H9 (cell line): ENCODE measurements at regions not wholly inside any gene's neighbourhood (a gene's known extent, or its start where the extent isn't known, plus 50 kb on each side); places are given as distances from the start of the nearest gene placed in this dataset.

Source experiments
- DNase-seq: peaks from one replicate; pipeline ENCODE4 v3.0.0-alpha.2; 2017
- H2AFZ ChIP-seq: one replicate; pipeline ENCODE4 v1.6.1; 2013; ENCODE audit warnings: mild to moderate bottlenecking, low read length, control low read depth, moderate library complexity
- H2AK5ac ChIP-seq: 2 replicates; pipeline ENCODE4 v1.6.1; 2013; ENCODE audit warnings: low read length, control low read depth, mixed read lengths; ENCODE audit not compliant: insufficient read length
- H2BK120ac ChIP-seq: one replicate; pipeline ENCODE4 v1.6.1; 2013; ENCODE audit warnings: low read depth, mild to moderate bottlenecking, low read length, control low read depth, inconsistent platforms; ENCODE audit not compliant: poor library complexity, severe bottlenecking
- H2BK12ac ChIP-seq: 2 replicates; pipeline ENCODE4 v1.6.1; 2013; ENCODE audit warnings: low read length, control low read depth, mixed read lengths, low read depth; ENCODE audit not compliant: insufficient read length
- H2BK15ac ChIP-seq: 2 replicates; pipeline ENCODE4 v1.6.1; 2013; ENCODE audit warnings: low read depth, low read length, control low read depth
- H2BK20ac ChIP-seq: one replicate; pipeline ENCODE4 v1.6.1; 2013; ENCODE audit warnings: low read depth, mild to moderate bottlenecking, low read length, control low read depth, inconsistent platforms; ENCODE audit not compliant: poor library complexity, severe bottlenecking
- H2BK5ac ChIP-seq: 2 replicates; pipeline ENCODE4 v1.6.1; 2013; ENCODE audit warnings: low read length, control low read depth, mixed read lengths; ENCODE audit not compliant: insufficient read length
- H3K14ac ChIP-seq: 2 replicates; pipeline ENCODE4 v1.6.1; 2013; ENCODE audit warnings: low read length, control low read depth; ENCODE audit not compliant: insufficient read depth
- H3K18ac ChIP-seq: 2 replicates; pipeline ENCODE4 v1.6.1; 2013; ENCODE audit warnings: low read depth, mild to moderate bottlenecking, mixed read lengths, low read length, control low read depth; ENCODE audit not compliant: insufficient read length
- H3K23ac ChIP-seq: 2 replicates; pipeline ENCODE4 v1.6.1; 2013; ENCODE audit warnings: low read length, control low read depth, mixed read lengths, low read depth; ENCODE audit not compliant: insufficient read length
- H3K23me2 ChIP-seq: 2 replicates; pipeline ENCODE4 v1.6.1; 2013; ENCODE audit warnings: low read depth, mild to moderate bottlenecking, mixed read lengths, low read length, control low read depth; ENCODE audit not compliant: insufficient read length, poor library complexity, severe bottlenecking
- H3K27ac ChIP-seq: 2 replicates; pipeline ENCODE4 v1.5.1; 2013; ENCODE audit warnings: low read length, control low read depth, mixed read lengths, low read depth; ENCODE audit not compliant: insufficient read length
- H3K27me3 ChIP-seq: 2 replicates; pipeline ENCODE4 v1.6.1; 2013; ENCODE audit warnings: low read length, control low read depth, inconsistent platforms; ENCODE audit not compliant: insufficient read depth
- H3K4ac ChIP-seq: 2 replicates; pipeline ENCODE4 v1.6.1; 2013; ENCODE audit warnings: low read depth, mild to moderate bottlenecking, control low read depth, inconsistent platforms, low read length, moderate library complexity
- H3K4me1 ChIP-seq: 2 replicates; pipeline ENCODE4 v1.6.1; 2013; ENCODE audit warnings: low read length, control low read depth, inconsistent platforms; ENCODE audit not compliant: insufficient read depth
- H3K4me2 ChIP-seq: 2 replicates; pipeline ENCODE4 v1.6.1; 2013; ENCODE audit warnings: low read length, control low read depth, mixed read lengths; ENCODE audit not compliant: insufficient read length, insufficient read depth
- H3K56ac ChIP-seq: 2 replicates; pipeline ENCODE4 v1.6.1; 2013; ENCODE audit warnings: low read depth, mild to moderate bottlenecking, mixed read lengths, low read length, control low read depth; ENCODE audit not compliant: insufficient read length
- H3K79me1 ChIP-seq: 2 replicates; pipeline ENCODE4 v1.6.1; 2013; ENCODE audit warnings: low read depth, mild to moderate bottlenecking, moderate library complexity, low read length, control low read depth, inconsistent platforms; ENCODE audit not compliant: insufficient read depth, poor library complexity, severe bottlenecking
- H3K79me2 ChIP-seq: 2 replicates; pipeline ENCODE4 v1.6.1; 2013; ENCODE audit warnings: low read length, control low read depth, inconsistent platforms; ENCODE audit not compliant: insufficient read depth
- H3K9ac ChIP-seq: 2 replicates; pipeline ENCODE4 v1.6.1; 2013; ENCODE audit warnings: low read length, control low read depth, mixed read lengths; ENCODE audit not compliant: insufficient read length; ENCODE audit errors: extremely low read depth
- H3K9me3 ChIP-seq: one replicate; pipeline ENCODE4 v1.6.1; 2013; ENCODE audit warnings: low read depth, low read length, inconsistent platforms; ENCODE audit not compliant: control insufficient read depth
- H3T11ph ChIP-seq: one replicate; pipeline ENCODE4 v1.6.1; 2013; ENCODE audit warnings: mild to moderate bottlenecking, low read length, control low read depth, inconsistent platforms
- H4K20me1 ChIP-seq: one replicate; pipeline ENCODE4 v1.6.1; 2013; ENCODE audit not compliant: control insufficient read depth, insufficient read length, insufficient read depth
- H4K5ac ChIP-seq: 2 replicates; pipeline ENCODE4 v1.6.1; 2013; ENCODE audit warnings: low read depth, mild to moderate bottlenecking, mixed read lengths, low read length, control low read depth; ENCODE audit not compliant: insufficient read length
- H4K8ac ChIP-seq: replicated peaks from 2 replicates; pipeline ENCODE4 v1.6.1; 2013; ENCODE audit warnings: low read length, control low read depth, mixed read lengths, low read depth; ENCODE audit not compliant: insufficient read length
- H4K91ac ChIP-seq: 2 replicates; pipeline ENCODE4 v1.6.1; 2013; ENCODE audit warnings: low read depth, mild to moderate bottlenecking, moderate library complexity, mixed read lengths, low read length, control low read depth; ENCODE audit not compliant: insufficient read length
- H3K27ac Mint-ChIP-seq, 3 experiments: 2 replicates in 2 of 3; 3 replicates in 1 of 3; pipeline ENCODE4 v1.8.0; 2020 to 2021; ENCODE audit warnings: mixed read lengths in 3 of 3, mild to moderate bottlenecking in 1 of 3, moderate library complexity in 1 of 3
- H3K27me3 Mint-ChIP-seq: 2 replicates; pipeline ENCODE4 v1.8.0; 2021; ENCODE audit warnings: low read depth, mild to moderate bottlenecking, moderate library complexity, mixed read lengths
- H3K36me3 Mint-ChIP-seq, 3 experiments: 2 replicates in 2 of 3; 3 replicates in 1 of 3; pipeline ENCODE4 v1.8.0; 2020 to 2021; ENCODE audit warnings: low read depth in 3 of 3, mixed read lengths in 3 of 3; ENCODE audit not compliant: insufficient read depth in 1 of 3
- H3K4me1 Mint-ChIP-seq, 2 experiments: 2 replicates each; pipeline ENCODE4 v1.8.0; 2020; ENCODE audit warnings: mixed read lengths in 2 of 2
- H3K4me3 Mint-ChIP-seq, 2 experiments: 2 replicates in 1 of 2; 3 replicates in 1 of 2; pipeline ENCODE4 v1.8.0; 2020 to 2021; ENCODE audit warnings: mild to moderate bottlenecking in 2 of 2, mixed read lengths in 2 of 2, moderate library complexity in 1 of 2
- H3K9me3 Mint-ChIP-seq, 2 experiments: 2 replicates in 1 of 2; 3 replicates in 1 of 2; pipeline ENCODE4 v1.8.0; 2020; ENCODE audit warnings: mild to moderate bottlenecking in 2 of 2, mixed read lengths in 2 of 2, moderate library complexity in 1 of 2
- WGBS: extraction: QIAGEN DNeasy Blood & Tissue Kit; methylation state at CpG from one replicate; pipeline ENCODE4 v1.1.7; 2013; ENCODE audit warnings: missing lambda C conversion rate, low lambda C conversion rate, mixed read lengths; ENCODE audit not compliant: insufficient read length; ENCODE audit errors: extremely low coverage; 5-methylcytosine and 5-hydroxymethylcytosine counted together
- TF ChIP-seq, protein P1 (sequence below): fragments of 200-600 bp; sonication (generic); conservative IDR thresholded peaks from 3 replicates; pipeline ENCODE4 v1.8.0; 2021; ENCODE audit warnings: antibody characterized with exemption, mild to moderate bottlenecking

DNA sequence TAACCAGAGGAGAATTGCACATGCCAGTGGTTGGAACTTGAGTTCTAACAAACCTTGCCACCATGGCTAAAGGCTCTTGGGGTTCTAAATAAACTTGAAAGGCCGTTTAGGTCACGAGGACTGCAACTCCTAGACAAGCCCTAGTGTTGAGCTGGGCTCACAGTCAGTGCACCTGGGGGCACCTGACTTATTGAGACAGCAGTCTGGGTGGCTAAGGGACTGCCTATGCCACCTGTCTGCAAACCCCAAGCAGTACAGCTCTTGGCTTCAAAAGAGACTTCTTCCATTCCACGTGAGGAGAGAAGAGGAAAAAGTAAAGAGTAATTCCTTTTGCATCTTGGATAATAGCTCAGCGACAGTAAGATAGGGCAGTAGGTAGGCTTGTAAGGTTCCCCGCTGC, 765.6 kb upstream of the FOXG1 start:
- Histone ChIP-seq H3K79me1 (no peaks in the 10 kb centered on the region), H2BK120ac (no peak overlapping the region), H2BK12ac (no peak overlapping the region), H3K9me3 (no peaks in the 10 kb centered on the region), H4K91ac (no peak overlapping the region), H3K4me1 (no peaks in the 10 kb centered on the region; the same call in 1 of the 2 replicates), H2BK15ac (no peak overlapping the region), H3T11ph (no peak overlapping the region), H3K4ac (no peak overlapping the region), H4K5ac (no peak overlapping the region), H2BK5ac (no peak overlapping the region), H3K27ac (no peak overlapping the region), H2AFZ (no peak overlapping the region), H3K27me3 (no peaks in the 10 kb centered on the region), H3K9ac (no peak overlapping the region), H2AK5ac (no peak overlapping the region), H3K23me2 (no peaks in the 10 kb centered on the region), H3K4me2 (no peak overlapping the region), H3K18ac (no peak overlapping the region), H2BK20ac (no peak overlapping the region), H3K14ac (no peak overlapping the region), H3K56ac (no peak overlapping the region), H4K20me1 (no peaks in the 10 kb centered on the region), H3K79me2 (no peaks in the 10 kb centered on the region), H3K23ac (no peak overlapping the region), H4K8ac (no peak overlapping the region)
- peaks cover 0 to 6% (median 3%) of the 10 kb centered on the region in 3 experiments; a peak in 3 of 7 replicates for H3K36me3 Mint-ChIP-seq
- peak overlapping the region in 1 of 2 experiments; percentile 29; a peak in 1 of 5 replicates for H3K4me3 Mint-ChIP-seq
- peaks cover 8 to 9% of the 10 kb centered on the region in 2 experiments; a peak in 3 of 5 replicates for H3K9me3 Mint-ChIP-seq
- no peaks in the 10 kb centered on the region for H3K4me1 Mint-ChIP-seq
- no peak overlapping the region for H3K27ac Mint-ChIP-seq
- H3K27me3 Mint-ChIP-seq: no peaks in the 10 kb centered on the region
- peak; percentile 39 for DNase-seq
- no CpG with 5 or more reads among the region's 5 CpGs for WGBS
- TF ChIP-seq, protein P1, sequence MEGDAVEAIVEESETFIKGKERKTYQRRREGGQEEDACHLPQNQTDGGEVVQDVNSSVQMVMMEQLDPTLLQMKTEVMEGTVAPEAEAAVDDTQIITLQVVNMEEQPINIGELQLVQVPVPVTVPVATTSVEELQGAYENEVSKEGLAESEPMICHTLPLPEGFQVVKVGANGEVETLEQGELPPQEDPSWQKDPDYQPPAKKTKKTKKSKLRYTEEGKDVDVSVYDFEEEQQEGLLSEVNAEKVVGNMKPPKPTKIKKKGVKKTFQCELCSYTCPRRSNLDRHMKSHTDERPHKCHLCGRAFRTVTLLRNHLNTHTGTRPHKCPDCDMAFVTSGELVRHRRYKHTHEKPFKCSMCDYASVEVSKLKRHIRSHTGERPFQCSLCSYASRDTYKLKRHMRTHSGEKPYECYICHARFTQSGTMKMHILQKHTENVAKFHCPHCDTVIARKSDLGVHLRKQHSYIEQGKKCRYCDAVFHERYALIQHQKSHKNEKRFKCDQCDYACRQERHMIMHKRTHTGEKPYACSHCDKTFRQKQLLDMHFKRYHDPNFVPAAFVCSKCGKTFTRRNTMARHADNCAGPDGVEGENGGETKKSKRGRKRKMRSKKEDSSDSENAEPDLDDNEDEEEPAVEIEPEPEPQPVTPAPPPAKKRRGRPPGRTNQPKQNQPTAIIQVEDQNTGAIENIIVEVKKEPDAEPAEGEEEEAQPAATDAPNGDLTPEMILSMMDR: peak; percentile 28; the same call in 2 of the 3 replicates
